ENCODE measurements at regions not wholly inside any gene's neighbourhood (a gene's known extent, or its start where the extent isn't known, plus 50 kb on each side); places are given as distances from the start of the nearest gene placed in this dataset.
"Not testable (repeated sequence)": the region's sequence is repeated elsewhere in the genome, so short reads cannot be mapped to it uniquely, and the experiment has no call there.

- not testable (repeated sequence) for TF ChIP-seq POLR2A, CTCF (IDR thresholded peaks at IDR 0.05)
Measured at GRCh38 chr4:67380702-67381405, 164.4 kb downstream of the CENPC start.

Measured in uterus (tissue), 2 donors.